HCT116 (cell line): ENCODE measurements at regions not wholly inside any gene's neighbourhood (a gene's known extent, or its start where the extent isn't known, plus 50 kb on each side); places are given as distances from the start of the nearest gene placed in this dataset.

Experiments used
- ATF3 ChIP-seq: IDR thresholded peaks from 2 replicates; pipeline ENCODE4 v1.6.1; 2012
- CEBPB ChIP-seq: IDR thresholded peaks from 2 replicates; pipeline ENCODE4 v1.6.1; 2012; ENCODE audit warnings: low read depth
- CTCF ChIP-seq, 3 experiments: fragments of 200-600 bp in 1 of 3; sonication (generic) in 1 of 3; IDR thresholded peaks in 2 of 3; conservative IDR thresholded peaks in 1 of 3; 2 replicates each; pipeline ENCODE4 v1.5.1; 2012 to 2017; ENCODE audit warnings: low read depth in 2 of 3, low read length in 2 of 3, antibody characterized with exemption in 1 of 3, borderline replicate concordance in 1 of 3, control low read depth in 1 of 3, mild to moderate bottlenecking in 1 of 3, mixed read lengths in 1 of 3, mixed run types in 1 of 3, moderate library complexity in 1 of 3; ENCODE audit not compliant: insufficient read depth in 1 of 3
- EGR1 ChIP-seq: IDR thresholded peaks from 2 replicates; pipeline ENCODE4 v1.6.1; 2012; ENCODE audit warnings: low read depth
- EZH2 ChIP-seq: fragments of 200-600 bp; sonication (generic); IDR thresholded peaks from 2 replicates; pipeline ENCODE4 v1.6.1; 2017; ENCODE audit warnings: antibody characterized with exemption, mixed run types
- EZH2phosphoT487 ChIP-seq: fragments of 200-600 bp; IDR thresholded peaks from 2 replicates; pipeline ENCODE4 v1.6.1; 2018; ENCODE audit warnings: antibody characterized with exemption, borderline replicate concordance
- MAX ChIP-seq: IDR thresholded peaks from 2 replicates; pipeline ENCODE4 v1.6.1; 2012
- POLR2A ChIP-seq: IDR thresholded peaks from 2 replicates; pipeline ENCODE4 v1.7.0; 2011; ENCODE audit warnings: borderline replicate concordance; ENCODE audit not compliant: insufficient read depth, insufficient read length; ENCODE audit errors: extremely low read depth
- POLR2AphosphoS5 ChIP-seq: IDR thresholded peaks from 2 replicates; pipeline ENCODE4 v1.6.1; 2011; ENCODE audit warnings: mild to moderate bottlenecking, low read depth, low read length, moderate library complexity
- RAD21 ChIP-seq: IDR thresholded peaks from 2 replicates; pipeline ENCODE4 v1.6.1; 2012; ENCODE audit warnings: low read depth, mild to moderate bottlenecking
- SP1 ChIP-seq: IDR thresholded peaks from 2 replicates; pipeline ENCODE4 v1.6.1; 2012; ENCODE audit warnings: low read depth
- SRF ChIP-seq: IDR thresholded peaks from 2 replicates; pipeline ENCODE4 v1.6.1; 2012; ENCODE audit warnings: low read depth
- YY1 ChIP-seq: IDR thresholded peaks from 2 replicates; pipeline ENCODE4 v1.6.1; 2011; ENCODE audit warnings: low read length, low read depth, moderate library complexity, mild to moderate bottlenecking; ENCODE audit not compliant: insufficient replicate concordance; ENCODE audit errors: extremely low read depth
- TF ChIP-seq, protein P1 (sequence below): IDR thresholded peaks from 2 replicates; pipeline ENCODE4 v1.6.1; 2012; ENCODE audit warnings: low read depth

DNA sequence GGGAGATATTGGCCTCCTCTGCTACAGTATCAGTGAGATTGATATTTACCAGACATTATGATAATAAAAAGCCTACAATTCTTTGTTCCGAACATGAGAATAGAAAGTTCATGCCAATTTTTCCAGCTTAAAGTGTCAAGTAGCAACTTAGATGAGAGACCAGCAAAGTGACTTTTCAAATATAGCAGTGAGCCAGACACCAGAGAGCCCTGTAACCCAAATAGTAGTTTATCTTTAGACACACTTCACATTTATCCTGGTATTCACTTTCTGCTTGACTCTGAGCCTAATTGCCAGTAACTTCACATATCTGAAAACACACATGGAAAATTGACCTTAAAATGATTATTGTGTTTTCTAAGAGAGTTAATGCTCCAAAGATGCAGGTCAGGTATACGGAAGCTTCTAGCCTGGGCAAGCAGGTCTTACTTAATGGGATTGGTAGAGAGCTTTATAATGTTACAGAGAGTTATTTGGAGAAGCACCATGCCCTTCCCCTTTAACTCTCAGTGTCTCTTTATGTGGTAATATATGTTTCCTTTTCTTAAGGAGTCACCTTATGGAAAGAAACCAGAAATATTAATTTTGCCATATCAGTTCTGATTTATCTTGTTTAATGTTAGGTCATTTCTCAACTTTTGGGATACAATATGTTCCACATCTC is 852.3 kb upstream of the CHORDC1 start:
- TF ChIP-seq CTCF (IDR thresholded peaks at IDR 0.05 in 2 of 3, conservative IDR thresholded peaks at IDR 0.05 in 1 of 3; ENCODE audit: borderline replicate concordance in 1 of 3, insufficient read depth in 1 of 3, low read depth in 2 of 3, low read length in 2 of 3) (no peak), POLR2A (no peak), SP1 (no peak), MAX (no peak), YY1 (no peak), RAD21 (no peak), EZH2 (no peak), ATF3 (no peak), POLR2AphosphoS5 (no peak), EZH2phosphoT487 (no peak), SRF (no peak), EGR1 (no peak), CEBPB (no peak)
- TF ChIP-seq, protein P1, sequence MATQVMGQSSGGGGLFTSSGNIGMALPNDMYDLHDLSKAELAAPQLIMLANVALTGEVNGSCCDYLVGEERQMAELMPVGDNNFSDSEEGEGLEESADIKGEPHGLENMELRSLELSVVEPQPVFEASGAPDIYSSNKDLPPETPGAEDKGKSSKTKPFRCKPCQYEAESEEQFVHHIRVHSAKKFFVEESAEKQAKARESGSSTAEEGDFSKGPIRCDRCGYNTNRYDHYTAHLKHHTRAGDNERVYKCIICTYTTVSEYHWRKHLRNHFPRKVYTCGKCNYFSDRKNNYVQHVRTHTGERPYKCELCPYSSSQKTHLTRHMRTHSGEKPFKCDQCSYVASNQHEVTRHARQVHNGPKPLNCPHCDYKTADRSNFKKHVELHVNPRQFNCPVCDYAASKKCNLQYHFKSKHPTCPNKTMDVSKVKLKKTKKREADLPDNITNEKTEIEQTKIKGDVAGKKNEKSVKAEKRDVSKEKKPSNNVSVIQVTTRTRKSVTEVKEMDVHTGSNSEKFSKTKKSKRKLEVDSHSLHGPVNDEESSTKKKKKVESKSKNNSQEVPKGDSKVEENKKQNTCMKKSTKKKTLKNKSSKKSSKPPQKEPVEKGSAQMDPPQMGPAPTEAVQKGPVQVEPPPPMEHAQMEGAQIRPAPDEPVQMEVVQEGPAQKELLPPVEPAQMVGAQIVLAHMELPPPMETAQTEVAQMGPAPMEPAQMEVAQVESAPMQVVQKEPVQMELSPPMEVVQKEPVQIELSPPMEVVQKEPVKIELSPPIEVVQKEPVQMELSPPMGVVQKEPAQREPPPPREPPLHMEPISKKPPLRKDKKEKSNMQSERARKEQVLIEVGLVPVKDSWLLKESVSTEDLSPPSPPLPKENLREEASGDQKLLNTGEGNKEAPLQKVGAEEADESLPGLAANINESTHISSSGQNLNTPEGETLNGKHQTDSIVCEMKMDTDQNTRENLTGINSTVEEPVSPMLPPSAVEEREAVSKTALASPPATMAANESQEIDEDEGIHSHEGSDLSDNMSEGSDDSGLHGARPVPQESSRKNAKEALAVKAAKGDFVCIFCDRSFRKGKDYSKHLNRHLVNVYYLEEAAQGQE = no peak
